ENCODE measurements at regions not wholly inside any gene's neighbourhood (a gene's known extent, or its start where the extent isn't known, plus 50 kb on each side); places are given as distances from the start of the nearest gene placed in this dataset.

- DNase-seq = no peak
Observed at GRCh38 chr22:49197505-49197904, 630.2 kb downstream of the BRD1 start.

DNA sequence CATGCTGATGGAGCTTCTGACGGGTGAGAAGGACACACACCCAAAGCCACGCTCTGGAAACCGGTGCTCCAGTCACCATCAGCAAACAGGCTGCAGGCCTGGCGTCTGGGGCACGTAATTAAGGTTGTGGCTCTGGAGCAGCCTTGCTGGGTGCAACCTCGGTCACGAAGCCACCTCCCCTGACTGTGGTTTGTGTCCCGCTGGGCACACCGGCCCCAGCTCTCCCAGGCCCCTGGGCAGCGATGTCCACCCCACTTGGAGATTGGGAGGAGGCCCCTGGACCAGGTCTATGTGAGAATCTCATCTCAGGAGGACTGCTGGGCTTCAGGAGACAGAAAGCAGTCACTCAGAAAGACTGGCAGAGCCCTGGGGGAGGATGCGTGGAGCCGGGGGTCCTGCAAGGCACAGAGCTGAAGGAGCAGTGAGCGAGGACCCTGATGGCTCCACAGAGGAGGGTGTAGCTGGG is 631.6 kb downstream of the BRD1 start:
- DNase-seq = no peak

GRCh38 chr22:49195636-49196035 is 632.0 kb downstream of the BRD1 start:
- DNase-seq = no peak

- no peak for DNase-seq
Observed at GRCh38 chr22:49193901-49194465, 633.7 kb downstream of the BRD1 start.

GRCh38 chr22:49193348-49193747 is 634.3 kb downstream of the BRD1 start:
- DNase-seq = no peak

- DNase-seq = no peak
Observed at GRCh38 chr22:49192857-49193250, 634.8 kb downstream of the BRD1 start.

DNA sequence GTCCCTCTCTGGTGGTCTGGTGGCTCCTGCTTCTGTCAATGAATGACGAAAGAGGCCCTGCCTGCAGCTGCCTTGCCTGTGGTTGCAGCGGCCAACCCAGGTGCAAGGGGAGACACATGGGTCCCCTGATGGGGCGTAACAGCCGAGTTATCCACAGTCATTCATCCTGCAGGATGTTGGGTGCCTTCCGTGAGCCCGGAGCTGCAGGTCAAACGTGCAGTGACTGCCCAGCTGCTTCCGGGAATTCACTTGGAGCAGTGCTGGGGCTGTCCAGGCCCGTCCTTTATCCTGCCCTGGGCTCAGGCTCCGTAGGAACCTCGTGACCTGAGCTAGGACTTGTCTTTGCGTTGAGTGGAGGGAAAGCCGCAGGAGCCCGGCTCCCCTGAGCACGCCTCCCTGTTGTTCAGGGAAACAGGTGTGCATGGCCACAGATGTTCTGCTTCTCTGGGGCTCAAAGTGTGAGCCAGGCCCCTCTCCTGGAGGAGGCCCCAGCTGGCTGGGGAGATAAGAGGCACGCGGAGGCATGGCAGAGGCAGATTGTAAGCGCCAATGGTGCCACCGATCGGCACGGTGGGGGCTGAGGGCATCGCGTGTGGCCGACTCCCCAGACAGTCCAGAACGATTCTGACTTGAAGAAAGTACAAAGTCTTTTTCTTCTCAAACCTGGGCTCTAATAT is 635.4 kb downstream of the BRD1 start:
- no peak for DNase-seq

DNA sequence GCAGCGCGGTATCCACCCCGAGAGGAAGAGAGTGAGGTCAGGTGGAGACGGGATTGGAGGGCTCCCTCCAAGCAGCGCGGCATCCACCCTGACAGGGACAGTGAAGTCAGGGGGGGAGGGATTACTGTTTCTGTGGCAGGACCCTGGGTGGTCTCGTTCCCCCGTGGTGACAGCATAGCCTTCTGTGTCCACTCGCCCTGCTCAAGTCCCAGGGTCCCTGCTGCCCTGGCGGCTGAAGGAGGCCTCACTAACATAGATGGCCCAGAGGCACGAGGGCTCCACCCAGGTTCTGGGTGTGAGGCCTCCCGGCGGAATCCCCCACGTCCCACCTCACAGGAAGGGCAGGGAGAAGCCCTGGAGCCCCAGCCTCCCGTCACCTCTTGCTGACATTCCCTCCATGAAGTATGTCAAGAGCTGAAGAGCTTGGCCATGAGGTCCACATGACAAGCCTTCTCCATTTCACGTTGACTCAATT is 636.1 kb downstream of the BRD1 start:
- DNase-seq = no peak

DNA sequence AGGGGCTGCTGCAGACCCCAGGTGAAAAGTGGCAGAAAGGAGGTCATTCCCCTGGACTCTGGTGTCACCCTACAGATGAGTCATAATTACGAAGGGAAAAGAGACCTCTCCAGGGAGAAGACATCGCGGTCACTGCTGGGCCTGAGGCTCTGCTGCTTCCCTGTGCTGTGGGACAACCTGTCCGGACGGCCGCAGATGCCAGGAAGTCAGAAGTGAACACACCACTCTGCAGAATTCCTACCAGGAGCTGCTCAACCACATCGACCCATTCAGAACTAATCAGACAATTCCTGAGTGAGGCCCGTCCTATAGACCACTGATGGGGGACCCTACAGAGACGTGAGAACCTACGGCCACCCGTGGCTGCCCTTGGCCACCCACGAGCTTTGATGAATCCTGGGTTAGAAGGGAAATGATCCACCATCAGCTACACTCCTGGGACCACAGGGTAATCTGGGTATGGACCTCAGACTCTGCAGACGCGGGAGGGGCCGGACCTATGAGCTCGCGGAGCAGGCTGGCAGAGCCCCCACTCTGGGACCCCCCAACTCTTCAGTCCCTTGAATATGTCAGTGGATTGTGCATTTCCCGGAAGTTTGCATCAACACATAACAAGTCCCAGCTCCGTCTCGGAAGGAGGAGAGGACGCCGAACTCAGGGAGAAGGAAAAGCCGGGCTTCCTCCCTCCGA is 636.7 kb downstream of the BRD1 start:
- DNase-seq = no peak

DNA sequence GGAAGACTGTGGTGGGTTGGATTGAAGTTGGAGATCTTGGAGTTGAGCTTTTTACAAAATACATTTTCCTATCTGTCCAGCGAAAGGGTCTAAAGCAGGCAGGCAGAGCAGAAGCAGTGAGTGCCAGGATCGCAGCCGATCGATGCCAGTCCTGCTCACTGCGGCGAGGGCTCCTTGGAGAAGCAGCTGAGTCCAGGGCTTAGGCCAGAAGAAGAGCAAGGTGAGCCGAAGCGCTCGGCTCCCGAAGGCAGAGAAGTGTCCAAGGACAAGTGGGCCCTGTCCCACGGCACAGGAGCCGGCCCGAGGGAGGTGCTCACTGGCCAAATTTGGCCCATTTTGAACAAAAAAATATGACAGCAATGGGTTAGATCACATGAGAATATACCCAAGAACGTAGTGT is 637.8 kb downstream of the BRD1 start:
- no peak for DNase-seq

GRCh38 chr22:49188591-49188990 is 639.1 kb downstream of the BRD1 start:
- DNase-seq = no peak

DNA sequence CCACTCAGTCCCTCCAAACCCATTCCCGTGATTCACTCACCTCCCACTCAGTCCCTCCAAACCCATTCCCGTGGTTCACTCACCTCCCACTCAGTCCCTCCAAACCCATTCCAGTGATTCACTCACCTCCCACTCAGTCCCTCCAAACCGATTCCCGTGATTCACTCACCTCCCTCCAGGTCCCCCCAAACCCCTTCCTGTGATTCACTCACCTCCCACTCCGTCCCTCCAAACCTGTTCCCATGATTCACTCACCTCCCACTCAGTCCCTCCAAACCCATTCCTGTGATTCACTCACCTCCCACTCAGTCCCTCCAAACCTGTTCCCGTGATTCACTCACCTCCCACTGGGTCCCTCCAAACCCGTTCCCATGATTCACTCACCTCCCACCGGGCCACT is 639.6 kb downstream of the BRD1 start:
- no peak for DNase-seq

DNA sequence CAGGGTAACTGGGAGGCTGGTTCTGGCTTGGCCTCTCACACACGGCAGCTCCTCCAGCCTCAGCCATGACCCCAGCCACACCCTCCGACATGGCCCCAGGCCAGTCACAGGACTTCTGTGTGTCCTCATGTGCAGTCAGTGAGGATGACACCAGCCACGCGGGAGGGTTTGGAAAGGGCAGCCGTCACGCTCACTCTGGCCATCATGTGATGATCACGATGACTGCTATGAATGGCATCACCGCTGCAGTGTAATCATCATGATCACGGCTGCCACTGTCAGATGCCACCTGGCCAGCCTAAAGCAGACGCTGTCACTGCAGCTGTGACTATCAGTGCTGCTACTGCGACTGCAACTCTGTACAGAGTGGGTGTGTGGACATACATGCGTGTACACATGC is 640.9 kb downstream of the BRD1 start:
- DNase-seq = no peak

GRCh38 chr22:49186293-49186692 is 641.4 kb downstream of the BRD1 start:
- no peak for DNase-seq

GRCh38 chr22:49185312-49185969 is 642.2 kb downstream of the BRD1 start:
- DNase-seq = no peak

DNA sequence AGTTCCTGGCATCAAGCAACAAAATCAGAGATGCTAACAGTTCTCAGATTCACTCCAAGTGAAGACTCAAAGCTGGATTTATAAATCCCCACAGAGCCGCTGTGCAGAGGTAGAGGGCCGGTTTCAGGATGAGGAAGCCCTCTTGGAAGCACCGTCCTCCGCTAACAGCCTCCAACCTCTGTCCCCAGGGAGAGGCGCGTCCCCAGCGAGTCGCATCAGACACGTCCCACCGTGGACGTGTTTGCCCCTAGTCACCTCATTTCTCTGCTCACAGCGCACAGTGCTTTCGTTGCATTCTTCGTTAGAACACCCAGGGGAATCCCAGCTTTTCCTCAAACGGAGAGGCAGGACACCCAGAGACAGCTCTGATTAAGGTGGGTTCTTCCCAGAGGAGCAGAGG is 642.9 kb downstream of the BRD1 start:
- no peak for DNase-seq

DNA sequence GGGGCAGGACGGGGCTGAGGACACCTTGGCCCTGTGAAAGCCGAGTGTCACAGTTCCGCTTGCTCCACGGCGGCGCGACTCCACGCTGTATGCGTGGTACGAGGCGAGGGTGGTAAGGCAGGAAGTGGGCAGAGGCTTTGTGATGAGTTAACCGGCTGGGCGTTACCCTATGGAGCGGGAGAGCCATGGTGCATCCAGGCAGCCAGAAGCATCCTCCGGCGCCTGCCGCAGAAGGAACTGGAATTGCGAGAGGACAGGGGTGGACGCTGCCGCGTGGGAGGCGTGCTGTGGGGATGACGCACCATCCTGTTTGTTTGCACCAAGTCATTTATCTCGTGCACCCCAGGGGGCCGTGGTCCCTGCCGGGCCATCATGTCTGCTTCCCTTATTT is 643.9 kb downstream of the BRD1 start:
- no peak for DNase-seq

DNA sequence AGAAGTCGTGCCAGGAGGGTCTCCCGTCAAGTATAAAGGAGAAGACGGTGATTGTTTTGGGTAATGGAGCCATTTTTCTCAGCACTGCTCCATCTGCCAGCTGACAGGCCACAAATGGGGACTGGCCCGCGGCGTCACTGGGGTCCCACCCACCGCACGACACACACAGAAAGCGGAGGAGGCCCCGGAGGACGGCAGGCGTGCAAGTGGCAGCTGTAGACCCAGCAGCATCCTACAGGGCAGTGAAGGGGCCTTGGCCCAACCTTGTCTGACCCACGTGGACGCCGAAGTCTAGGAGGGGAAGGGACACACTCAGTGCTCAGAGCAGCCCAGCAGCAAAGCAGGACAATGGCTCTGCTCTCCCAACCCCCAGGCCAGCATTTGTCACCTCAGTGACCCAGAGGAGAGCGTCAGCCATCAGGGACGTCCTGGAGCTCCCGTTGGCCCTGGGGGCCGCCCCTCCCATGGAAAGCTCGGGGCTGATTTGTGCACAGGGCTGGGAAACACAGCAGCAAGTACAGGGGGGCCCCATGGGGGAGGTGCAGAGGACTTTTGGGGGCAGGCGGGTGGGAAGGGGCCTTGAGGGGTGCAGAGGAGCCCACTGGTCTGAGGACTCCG is 644.4 kb downstream of the BRD1 start:
- DNase-seq = no peak

- DNase-seq = no peak
Observed at GRCh38 chr22:49182416-49182815, 645.3 kb downstream of the BRD1 start.

GRCh38 chr22:49181942-49182341 is 645.7 kb downstream of the BRD1 start:
- no peak for DNase-seq

DNA sequence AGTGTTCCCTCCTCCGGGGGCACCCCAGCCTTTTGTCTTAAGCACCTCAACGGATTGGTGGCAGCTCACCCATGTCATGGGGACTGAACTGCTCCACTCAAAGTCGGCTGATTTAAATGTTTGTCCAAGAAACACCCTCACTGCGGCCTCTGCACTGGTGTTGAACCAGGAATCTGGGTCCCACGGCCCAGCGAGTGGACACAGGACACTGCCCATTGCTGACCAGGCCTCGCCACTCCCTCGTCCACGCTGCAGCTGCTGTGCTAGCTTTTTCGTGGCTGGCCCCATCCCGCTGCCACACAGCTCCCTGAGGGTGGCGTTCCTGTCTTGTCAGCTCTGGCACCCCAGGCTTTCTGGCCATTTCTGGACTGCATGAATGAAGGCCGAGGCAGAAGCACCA is 646.2 kb downstream of the BRD1 start:
- no peak for DNase-seq

DNA sequence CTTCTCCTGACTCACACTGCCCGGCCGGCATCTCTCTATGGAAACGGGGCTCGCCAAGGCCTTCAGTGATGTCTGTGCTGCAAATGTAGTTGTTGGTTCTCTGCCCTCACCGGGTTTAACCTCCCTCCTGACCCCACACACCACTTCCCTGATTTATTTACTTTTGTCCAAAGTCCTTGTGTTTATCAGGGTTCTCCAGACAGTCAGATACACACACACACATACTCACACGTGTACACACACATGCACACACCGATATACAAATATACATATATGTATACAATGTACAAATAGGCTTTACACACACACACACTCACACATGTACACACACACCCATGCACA is 647.0 kb downstream of the BRD1 start:
- no peak for DNase-seq

- no peak for DNase-seq
Observed at GRCh38 chr22:49179886-49180682, 647.6 kb downstream of the BRD1 start.

Data from stimulated activated CD4-positive, alpha-beta T cell treated with anti-CD3 and anti-CD28 coated beads, Interleukin-4, amount 100 ng/mL, for 24 hours (primary cell).